HG02798 (cell line): ENCODE measurements at regions not wholly inside any gene's neighbourhood (a gene's known extent, or its start where the extent isn't known, plus 50 kb on each side); places are given as distances from the start of the nearest gene placed in this dataset.

Experiments used
- ATAC-seq: cut with Tn5 transposase; IDR thresholded peaks from one replicate; pipeline ENCODE4 v1.9.1; 2021; ENCODE audit warnings: mild to moderate bottlenecking; ENCODE audit not compliant: unreplicated experiment, poor library complexity

GRCh38 chr2:150609831-150610582, 122.5 kb upstream of the RND3 start:
- ATAC-seq, result no peak

DNA sequence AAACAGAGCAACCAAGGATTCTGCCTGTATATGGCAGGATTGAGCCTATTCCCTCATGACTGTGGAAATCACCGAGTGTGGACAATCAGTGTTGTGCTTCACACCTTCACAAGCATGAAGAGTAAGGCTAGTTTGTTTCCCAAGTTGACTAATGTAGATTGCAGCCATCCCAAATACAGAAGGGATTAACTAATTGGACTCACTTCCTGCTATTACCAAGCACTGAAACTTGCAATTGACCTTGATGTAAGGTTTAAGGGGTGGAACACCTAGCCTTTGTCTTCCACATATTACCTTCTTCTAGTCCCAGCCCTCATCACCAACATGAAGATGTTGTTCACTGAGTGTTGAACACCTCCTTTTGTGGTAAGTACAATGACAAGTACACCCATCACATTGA, 120.9 kb upstream of the RND3 start:
- no peak for ATAC-seq

- no peak for ATAC-seq
These were observed 119.9 kb upstream of the RND3 start for GRCh38 chr2:150607390-150607811.

- ATAC-seq, result no peak
These were observed 119.1 kb upstream of the RND3 start for GRCh38 chr2:150606380-150607060.

DNA sequence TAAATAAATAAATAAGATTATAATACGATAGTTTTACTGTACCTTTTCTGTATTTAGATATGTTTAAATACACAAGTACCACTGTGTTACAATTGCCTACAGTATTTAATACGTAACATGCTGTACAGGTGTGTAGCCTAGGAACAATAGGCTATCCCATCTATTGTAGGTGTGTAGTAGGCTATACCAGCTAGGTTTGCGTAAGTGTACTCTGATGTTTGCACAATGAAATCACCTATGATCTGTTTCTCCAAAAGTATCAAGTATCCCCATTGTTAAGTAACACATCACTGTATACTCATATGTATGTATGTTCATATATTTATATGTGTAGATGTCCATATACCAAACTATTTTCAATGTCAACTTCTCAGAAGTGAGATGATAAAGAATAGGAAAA, 118.2 kb upstream of the RND3 start:
- no peak for ATAC-seq

DNA sequence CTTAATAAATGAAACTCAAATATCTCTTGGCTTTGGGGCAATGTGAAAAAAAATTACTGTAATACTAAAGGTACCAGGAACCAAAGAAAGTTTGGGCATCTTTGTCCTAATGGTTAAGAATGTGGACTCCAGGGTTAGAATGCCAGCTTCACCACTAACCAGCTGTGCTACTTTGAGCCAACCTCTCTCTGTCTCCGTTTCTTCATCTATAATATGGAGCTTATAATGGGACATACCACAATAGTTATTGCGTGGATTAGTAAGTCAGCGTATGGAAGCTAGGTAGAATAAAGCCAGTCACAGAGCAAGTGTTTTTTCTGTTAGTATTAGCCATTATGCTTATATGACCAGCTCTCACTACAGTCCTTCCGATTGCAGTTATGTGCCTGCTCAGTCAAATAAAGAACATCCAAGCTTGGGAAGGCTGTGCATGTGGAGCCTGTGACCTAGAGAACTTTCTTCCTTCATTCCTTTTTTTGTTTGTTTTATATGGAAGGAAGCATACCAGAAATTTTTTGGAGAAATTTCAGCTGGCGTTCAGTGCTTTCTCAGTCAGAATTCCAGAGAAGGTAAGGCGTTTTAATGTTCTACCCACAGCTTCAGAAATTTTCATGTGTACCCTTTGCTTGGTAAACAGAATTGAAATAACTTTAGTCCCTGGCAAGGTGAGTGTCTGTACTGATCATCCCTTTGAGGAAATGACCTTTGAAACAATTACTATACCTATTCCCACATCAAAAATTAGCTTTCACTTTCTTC, 114.0 kb upstream of the RND3 start:
- ATAC-seq, result no peak

DNA sequence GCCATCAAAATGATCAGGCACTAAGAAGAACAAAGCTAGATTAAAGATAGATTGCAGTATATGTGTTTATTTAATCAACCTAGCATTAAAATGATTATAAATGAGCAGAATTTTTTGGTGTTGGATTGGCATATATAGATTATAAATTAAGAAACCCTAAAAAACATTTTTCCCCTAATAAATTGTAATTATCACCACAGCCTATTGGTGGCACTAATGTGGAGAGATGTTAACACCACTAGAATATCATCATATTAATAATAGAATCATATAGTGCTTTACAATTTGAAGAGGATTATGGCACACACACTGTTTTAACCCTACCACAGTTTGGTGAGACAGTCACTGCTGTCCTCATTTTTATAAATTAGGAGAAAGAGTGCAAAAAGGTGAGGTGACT, 112.4 kb upstream of the RND3 start:
- ATAC-seq, result no peak

DNA sequence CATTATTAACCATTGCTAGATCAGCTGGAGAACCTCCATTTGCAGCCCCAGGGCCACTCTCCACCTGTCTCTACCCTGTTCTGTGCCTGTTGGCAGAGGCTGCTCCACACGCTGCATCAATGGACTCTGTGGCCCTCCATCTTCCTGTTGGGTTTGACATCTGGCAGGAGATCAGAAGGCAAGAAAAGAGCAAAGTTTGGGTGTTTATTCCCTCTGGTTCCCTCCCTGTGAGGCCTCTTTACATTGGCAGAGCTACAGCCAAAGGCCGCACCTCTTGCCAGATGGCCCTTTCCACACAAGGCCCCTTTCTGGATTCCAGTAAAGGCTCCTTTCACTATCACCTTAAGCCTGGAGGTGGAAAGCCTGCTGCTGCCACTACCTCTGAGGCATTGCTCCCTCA, 110.9 kb upstream of the RND3 start:
- ATAC-seq, result no peak

DNA sequence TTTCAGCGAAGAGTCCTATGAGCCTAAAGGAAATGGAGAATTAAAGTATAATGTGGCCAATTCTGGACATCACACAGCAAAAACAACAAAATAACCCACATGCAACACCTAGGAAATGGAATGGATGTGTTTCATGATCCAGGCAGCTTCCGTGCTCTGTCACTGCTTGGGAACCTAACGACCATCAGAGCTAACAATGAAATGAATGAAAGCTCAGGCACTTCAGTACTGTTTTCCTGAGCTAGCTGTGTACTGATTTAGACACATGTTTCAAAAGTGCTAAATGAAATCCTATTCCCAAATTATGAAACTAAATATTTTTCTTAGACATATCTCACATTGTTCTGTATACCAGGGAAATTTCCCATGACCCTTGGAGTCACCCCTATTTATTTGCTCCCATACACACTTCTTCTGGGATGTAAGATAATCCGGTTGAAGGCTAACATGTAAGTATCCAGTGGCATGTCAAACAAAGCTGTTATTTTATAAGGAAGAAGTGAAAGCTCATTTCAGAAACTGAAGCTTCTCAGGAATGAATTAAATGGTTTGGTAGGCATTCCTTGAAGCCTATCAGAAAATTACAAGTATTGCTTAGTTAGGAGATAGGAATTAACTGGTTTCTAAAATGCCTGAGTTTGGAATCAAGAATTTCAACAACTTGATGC, 108.5 kb upstream of the RND3 start:
- ATAC-seq, result no peak

GRCh38 chr2:150594299-150594698, 106.8 kb upstream of the RND3 start:
- ATAC-seq, result no peak

- ATAC-seq, result no peak
These were observed 104.2 kb upstream of the RND3 start for GRCh38 chr2:150591496-150592285.

DNA sequence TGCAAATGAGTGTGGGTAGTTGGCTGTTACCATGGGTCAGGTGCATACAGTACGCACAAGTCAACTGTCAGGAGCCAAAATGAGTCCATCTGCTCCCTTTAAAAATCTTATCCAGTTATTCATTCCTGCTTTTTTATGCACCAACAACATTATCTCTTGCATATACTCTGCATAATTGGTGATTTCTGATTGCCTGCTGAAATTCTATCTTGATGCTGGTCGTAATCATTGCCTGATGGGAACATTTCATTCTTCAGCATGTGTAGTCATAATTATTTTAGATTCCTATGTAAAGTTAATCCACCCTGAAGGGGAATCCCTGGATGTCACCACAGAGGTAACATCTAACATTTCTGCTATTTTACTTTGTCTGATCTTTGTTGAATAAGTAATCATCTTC, 102.2 kb upstream of the RND3 start:
- no peak for ATAC-seq

DNA sequence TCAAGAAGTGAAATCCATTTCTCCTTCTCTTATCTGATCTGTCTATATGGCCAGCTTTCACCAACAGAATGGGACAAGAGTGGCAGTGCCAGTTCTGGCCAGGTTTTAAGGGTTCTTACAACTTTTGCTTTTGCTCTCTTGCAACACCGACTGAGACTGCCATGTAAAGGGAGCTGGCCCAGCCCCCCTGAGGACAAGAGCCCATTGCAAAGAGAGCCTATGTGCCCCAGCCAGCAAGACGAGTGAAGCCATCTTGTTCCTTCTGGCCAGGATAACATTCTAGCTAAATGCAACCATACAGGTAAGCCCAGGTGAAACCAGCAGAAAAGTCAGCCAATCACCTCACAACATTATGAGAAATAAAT, 101.0 kb upstream of the RND3 start:
- no peak for ATAC-seq

DNA sequence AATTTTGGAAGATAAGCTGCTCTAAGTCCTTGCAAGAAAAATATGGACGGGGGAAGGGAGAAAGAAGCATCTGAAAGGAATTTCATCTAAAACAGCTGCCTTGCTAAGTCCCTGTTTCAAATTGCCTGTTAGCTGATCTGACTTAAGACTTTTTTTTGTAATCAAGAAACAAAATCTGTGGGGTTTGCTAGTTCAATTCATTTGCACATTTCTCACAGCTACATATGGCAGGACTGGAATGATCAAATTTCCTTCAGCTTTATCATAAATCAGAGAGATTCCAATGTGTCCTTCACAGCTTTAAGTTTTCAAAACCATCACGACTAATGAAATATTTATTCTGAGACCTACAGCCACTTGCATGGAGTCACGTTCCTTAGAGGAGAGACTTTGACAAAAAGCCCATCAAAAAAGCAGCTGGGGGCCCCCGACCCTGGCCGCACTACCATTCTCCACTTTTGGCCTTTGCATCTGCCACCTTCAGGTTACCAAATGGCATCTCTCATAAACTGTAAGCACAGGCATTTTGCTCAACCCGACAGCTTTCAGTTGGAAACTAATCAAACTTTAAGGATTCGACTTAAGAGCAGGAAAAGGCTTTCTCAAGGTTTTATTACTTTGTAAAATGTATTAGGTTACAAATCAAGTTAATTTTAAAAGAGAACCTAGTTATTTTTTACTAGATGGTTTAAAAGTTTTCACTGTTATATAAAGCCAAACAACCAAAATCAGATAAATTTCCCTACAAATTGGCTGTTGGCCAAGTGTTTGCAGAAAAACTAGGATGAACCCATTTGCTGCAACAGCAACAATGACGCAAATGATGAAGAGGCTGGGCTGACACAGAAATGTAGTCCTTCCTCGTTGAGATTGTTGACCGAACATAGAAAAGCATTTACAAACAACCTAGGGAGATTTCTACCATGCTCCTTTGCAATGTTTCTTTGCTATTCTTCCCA, 100.4 kb upstream of the RND3 start:
- no peak for ATAC-seq

GRCh38 chr2:150586858-150587257, 99.4 kb upstream of the RND3 start:
- ATAC-seq, result no peak

- no peak for ATAC-seq
These were observed 97.9 kb upstream of the RND3 start for GRCh38 chr2:150585221-150585971.

GRCh38 chr2:150584081-150584480, 96.6 kb upstream of the RND3 start:
- ATAC-seq, result no peak

GRCh38 chr2:150581717-150582472, 94.4 kb upstream of the RND3 start:
- no peak for ATAC-seq
